Mucosa of gallbladder (tissue), 1 donor: ENCODE measurements at regions not wholly inside any gene's neighbourhood (a gene's known extent, or its start where the extent isn't known, plus 50 kb on each side); places are given as distances from the start of the nearest gene placed in this dataset.

Experiments
- DNase-seq: peaks from one replicate; pipeline ENCODE4 v3.0.0-alpha.2; 2020; ENCODE audit warnings: low spot score
- donor health status: DM: no; HTN: no; CAD: no.

DNA sequence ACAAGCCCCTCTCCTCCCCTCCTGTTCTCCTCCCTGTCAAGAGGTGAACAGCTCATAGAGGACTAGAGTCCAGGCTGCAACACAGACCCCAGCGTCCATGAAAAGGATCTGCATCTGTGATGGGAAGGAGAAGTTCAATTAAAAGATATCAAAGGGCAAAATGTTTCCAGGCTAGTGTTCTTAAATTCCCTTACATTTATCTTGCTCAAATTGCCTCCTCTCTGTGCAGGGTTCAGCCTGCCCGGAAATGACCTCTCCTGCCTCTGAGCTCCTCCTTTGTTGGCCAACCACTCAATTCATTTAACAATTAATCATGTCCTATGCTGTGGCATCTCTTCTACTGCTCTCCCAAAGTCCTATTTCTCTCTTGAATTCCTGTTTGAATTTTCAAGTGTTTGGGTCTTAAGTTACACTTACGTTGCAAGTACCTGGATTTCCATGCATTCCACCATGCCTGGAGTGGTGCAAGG lies 105.3 kb downstream of the TSN start:
- DNase-seq, result no peak

GRCh38 chr2:121862286-121862685 lies 106.8 kb downstream of the TSN start:
- no peak for DNase-seq

GRCh38 chr2:121865914-121866313 lies 110.5 kb downstream of the TSN start:
- DNase-seq, result no peak

DNA sequence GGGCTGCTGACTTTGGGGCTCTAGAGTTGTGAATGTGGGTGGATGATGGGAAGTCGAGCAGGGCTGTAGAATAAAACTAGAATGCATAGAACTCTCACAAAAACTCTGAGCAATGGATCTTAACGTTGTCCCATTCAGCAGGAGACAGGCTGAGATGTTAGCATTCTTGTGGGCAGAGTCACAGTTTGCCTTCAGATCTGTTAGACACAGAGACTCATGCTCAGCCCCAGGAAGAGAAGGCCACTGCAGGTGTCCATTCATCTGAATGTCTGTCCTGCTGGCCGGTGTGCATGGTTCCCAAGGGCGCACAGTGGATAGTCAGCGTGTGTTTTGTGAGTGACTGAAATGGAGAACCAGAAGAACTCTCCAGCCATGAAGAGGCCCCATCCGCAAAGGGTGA lies 111.3 kb downstream of the TSN start:
- DNase-seq, result no peak

DNA sequence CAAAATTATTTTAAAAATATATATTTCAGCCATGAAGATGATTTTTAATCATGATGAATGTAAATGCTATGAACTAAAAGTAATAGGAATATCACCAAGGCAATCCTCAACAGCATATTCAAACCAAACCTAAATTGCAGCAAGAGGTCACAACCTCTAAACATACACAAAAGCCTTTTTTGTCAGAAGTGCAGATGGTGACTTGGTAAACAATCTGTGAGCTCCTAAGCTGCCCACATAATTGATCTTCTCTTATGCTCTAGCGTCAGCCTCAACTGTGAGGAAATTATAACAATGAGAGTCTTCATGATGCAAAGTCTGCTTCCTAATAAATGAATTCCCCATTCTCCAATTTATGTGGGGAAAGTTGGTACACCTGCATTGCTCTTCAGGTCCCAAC lies 113.2 kb downstream of the TSN start:
- no peak for DNase-seq

DNA sequence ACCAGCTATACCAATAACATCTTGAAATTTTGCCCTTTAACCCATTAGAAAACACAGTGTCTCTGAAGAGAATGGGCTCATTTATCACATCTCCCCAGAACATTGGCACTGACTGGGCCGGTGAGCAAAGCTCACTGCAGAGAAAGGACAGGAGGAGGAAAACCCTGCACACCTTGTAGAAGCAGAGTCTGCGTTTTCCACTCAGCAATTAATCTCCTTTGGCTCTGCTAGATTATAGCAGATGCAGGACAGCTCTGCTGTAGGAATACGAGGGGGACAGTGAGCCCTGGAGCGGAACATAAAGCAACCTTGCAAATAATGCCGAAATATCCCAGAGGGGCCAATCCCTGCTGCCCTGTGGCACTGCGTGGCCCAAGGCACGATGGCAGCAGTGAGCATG lies 113.9 kb downstream of the TSN start:
- no peak for DNase-seq

- DNase-seq, result no peak
Observed at GRCh38 chr2:121869873-121870272, 114.4 kb downstream of the TSN start.

GRCh38 chr2:121872651-121873050 lies 117.2 kb downstream of the TSN start:
- DNase-seq, result no peak

DNA sequence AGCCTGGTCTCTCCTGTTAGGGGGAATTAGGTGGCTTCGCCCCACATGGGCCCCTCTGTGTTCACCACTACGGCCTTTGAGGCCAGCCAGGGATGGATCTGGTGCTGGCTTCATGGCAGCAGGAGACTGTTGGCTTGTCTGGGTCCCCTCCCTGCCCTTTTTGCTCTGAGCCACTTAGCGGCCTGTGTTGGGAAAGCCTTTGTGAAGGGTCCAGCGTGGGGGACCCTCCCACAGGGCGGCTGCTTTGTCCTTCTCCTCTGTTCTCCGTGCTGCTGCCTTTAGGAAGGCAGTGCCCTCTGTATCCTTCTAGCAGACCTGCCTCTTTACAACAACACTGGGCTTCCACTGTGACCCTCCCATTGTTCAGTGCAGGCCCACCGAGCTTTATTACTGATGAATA lies 118.4 kb downstream of the TSN start:
- no peak for DNase-seq

- no peak for DNase-seq
Observed at GRCh38 chr2:121875585-121876185, 120.2 kb downstream of the TSN start.

DNA sequence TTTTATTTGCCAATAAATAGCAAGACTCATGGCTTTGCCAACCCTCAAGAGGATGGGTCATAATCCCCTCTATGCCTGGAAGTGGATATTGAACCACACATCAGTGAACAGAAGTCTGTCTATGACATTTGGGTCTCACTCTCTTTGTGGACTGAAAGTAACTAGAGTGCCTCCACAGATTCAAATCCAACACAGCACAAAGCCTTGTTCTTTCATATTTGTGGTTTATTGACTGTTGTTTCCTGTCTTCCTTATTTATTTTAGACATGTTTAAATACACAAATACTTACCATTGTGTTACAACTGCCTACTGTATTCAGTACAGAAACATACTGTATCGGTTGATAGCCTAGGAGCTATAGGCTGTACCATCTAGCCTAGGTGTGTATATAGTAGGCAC lies 121.9 kb downstream of the TSN start:
- DNase-seq, result no peak

DNA sequence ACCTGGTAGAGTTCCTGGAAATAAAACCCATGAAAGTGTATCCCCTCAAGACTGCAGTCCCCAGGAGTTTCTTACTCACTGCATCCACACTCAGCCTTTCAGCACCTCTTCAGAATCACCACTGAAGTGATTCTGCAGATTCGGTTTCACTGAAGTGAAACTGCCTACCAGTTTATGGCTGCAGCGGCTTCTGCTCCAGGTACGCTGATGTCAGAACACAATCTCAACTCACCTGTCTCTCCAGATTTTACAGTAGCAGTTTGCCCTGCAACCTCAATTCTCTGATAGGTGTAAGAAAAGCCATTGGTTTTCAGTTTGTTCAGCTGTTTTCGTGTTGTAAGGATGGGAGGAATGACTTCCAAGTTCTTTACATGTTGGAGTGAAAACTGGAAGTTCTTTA lies 124.8 kb downstream of the TSN start:
- DNase-seq, result no peak

DNA sequence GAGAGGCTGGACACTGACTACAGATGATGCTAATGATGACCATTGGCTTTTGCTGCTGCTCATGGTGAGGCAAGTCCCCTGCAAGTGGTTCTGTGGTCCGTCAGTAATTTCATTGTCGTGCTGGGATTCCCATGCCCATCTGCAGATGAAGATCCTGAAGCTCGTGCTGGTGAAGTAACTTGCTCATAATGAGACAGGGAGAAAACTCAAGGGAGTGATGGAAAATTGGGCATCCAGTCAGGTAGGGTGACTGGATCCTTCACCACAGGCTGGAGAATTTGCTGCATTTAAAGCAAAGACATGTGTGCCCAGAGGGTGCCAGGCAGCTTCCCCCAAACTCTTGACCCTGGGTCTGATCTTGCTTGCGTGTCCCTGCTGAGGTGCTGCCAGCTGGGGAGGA lies 125.6 kb downstream of the TSN start:
- no peak for DNase-seq

- DNase-seq, result no peak
Observed at GRCh38 chr2:121881950-121882349, 126.5 kb downstream of the TSN start.

DNA sequence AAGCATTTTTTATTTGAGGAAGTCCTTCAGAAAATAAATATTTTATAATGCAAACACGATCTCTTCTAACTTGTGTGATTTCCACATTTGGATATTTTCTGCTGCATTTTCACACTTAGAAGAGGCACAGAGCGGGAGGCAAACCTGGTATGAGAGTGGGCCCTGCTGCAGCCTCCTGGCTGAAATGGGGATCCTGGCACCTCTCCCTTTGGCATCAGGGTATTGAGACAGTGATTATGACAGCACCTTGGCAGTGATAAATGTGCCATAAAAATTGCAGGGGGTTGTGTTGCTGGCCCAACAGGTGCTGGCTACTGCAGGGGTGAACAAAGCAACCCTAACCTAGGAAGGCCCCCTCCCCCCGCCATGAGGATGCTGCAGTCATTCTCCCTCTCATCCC lies 128.6 kb downstream of the TSN start:
- no peak for DNase-seq

DNA sequence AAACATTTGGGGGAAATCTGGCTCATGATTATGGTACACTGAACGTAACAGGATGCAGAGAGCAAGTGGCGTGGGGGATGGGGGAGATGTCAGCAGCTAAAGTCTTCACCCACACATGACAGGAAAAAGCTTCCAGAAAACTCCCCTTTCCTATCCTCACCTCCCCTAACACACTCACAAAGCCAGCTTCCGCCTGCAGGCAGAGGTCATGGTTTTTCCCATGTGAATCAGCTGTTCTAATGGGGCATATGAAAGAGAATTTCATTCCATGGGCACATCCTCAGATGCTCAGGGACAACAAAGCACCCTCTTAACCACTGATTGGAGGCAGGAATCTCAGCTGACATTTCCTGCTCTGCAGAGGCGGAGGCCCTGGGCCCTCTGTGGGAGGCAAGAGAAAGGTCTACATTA lies 129.1 kb downstream of the TSN start:
- DNase-seq, result no peak

GRCh38 chr2:121886059-121886458 lies 130.6 kb downstream of the TSN start:
- no peak for DNase-seq

- DNase-seq, result no peak
Observed at GRCh38 chr2:121887513-121888188, 132.2 kb downstream of the TSN start.

DNA sequence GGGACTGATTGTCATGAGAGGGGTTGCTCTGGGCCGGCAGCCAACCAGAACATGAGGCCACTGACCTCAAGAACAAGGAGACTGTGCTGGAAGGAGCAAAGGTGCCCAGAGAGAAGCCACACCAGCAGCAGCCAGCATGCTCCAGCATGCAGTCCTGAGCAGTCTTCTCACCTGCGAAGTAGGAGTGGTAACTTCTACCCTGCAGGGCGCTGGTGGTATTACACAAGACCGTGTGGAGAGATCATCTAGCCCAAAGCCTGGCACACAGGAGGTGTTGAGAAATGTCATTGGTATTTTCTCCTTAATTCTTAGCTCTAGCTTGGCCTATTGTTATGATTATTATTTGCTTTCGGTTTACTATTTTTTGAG lies 132.7 kb downstream of the TSN start:
- no peak for DNase-seq

- DNase-seq, result no peak
Observed at GRCh38 chr2:121890041-121890440, 134.6 kb downstream of the TSN start.

GRCh38 chr2:121895723-121896571 lies 140.5 kb downstream of the TSN start:
- no peak for DNase-seq

DNA sequence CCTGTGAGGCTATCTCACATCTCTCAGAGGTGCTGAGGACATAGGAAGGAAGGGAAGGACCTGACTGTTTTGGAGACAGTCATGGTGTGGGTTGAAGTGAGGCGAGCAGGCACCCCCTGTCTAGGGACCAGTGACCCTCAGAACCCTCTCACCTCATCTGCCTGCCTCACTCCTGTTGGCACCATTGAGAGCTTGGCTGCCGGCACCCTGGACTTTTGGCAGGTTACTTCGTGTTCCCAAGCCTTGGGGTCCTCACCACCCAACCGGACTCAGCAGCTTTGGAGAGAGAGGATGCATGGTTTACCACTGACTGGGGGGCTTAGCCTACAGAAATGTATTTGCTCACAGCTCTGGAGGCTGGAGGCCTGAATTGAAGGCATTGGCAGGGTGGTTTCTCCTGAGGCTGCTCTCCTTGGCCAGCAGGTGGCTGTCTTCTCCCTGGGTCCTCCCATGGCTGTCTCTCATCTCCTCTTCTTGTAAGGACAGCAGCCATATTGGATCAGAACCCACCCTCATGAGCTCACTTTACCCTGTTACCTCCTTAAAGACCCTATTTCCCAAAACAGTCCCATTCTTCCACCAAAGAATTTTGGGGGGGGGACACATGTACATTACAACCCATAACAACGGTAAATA lies 142.0 kb downstream of the TSN start:
- no peak for DNase-seq

DNA sequence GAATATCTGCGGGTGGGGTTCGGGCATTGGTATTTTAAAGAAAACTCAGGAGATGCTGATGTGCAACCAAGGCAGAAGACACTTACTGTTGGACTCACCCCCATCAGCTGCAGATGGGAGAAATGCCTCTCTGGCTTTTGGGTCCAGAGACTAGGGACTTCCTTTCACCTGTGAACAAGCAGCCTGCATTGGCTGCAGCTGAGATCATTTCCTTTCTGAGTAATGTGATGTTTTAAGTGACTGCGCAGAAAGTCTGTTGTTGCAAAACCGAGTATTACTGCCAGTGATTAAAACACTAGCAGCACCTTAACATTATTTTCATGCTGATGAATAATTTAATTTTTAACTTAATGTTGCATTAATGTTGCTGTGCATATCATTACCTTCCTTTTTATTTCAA lies 143.0 kb downstream of the TSN start:
- no peak for DNase-seq
